ENCODE measurements at regions not wholly inside any gene's neighbourhood (a gene's known extent, or its start where the extent isn't known, plus 50 kb on each side); places are given as distances from the start of the nearest gene placed in this dataset.

DNA sequence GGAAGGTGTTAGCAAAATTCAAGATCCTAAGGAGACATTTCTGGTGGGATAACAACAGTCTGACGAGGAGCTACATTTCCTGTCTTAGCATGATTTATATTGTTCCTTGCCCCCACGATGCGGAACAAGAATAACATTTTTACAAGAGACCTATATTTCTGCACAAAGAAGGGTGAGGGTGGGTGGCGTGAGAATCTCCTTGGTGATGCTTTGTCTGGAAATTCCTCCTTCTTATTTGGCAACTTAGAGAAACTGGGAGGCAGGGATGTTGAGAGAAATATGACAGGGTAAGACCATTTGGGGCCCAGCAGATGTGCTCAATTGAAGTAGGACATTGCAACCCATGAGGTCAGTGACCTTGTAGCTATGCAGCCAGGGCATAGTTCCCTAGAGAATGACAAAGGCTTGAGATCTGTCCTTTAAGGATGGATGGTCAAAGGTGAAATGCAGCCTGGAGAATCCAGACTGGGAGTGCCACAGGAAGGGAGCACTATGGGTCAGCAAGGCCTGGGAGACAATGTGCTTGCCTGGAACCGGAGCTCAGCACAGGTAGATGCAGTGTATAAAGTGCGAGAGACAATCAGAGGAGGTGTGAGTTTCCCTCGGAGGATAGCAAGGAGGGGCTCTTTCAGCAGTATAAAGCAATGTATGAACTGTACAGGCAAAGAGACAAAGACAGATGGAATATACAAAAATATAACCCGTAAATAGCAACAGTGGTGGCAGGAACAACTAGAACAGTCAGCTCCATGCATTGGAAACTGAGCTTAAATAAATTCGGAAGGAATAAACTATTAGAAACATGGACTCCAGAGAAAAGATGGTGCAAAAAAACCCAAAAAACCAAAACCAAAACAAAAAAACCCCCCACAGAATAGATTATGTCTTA is 317.6 kb upstream of the TBL1XR1 start:
- TF ChIP-seq, protein P1, sequence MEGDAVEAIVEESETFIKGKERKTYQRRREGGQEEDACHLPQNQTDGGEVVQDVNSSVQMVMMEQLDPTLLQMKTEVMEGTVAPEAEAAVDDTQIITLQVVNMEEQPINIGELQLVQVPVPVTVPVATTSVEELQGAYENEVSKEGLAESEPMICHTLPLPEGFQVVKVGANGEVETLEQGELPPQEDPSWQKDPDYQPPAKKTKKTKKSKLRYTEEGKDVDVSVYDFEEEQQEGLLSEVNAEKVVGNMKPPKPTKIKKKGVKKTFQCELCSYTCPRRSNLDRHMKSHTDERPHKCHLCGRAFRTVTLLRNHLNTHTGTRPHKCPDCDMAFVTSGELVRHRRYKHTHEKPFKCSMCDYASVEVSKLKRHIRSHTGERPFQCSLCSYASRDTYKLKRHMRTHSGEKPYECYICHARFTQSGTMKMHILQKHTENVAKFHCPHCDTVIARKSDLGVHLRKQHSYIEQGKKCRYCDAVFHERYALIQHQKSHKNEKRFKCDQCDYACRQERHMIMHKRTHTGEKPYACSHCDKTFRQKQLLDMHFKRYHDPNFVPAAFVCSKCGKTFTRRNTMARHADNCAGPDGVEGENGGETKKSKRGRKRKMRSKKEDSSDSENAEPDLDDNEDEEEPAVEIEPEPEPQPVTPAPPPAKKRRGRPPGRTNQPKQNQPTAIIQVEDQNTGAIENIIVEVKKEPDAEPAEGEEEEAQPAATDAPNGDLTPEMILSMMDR (conservative IDR thresholded peaks at IDR 0.05; ENCODE audit: low read length): no peak
- TF ChIP-seq EZH2phosphoT487 (IDR thresholded peaks at IDR 0.05; ENCODE audit: borderline replicate concordance): no peak

Data from Loucy (cell line).